Head of caudate nucleus (tissue), 42 donors: ENCODE measurements at regions not wholly inside any gene's neighbourhood (a gene's known extent, or its start where the extent isn't known, plus 50 kb on each side); places are given as distances from the start of the nearest gene placed in this dataset.

Source experiments
- DNase-seq, 42 donors: peaks; one replicate each; pipeline versions ENCODE4 v3.0.0 to v3.0.0-alpha.2; 2020 to 2021; ENCODE audit warnings: mixed read lengths in 7 of 42
- intact Hi-C: fragments of 100-400 bp; cut with DNase I; formaldehyde crosslinking; loops from one replicate; pipeline ENCODE4 v1.15.0; 2022

DNA sequence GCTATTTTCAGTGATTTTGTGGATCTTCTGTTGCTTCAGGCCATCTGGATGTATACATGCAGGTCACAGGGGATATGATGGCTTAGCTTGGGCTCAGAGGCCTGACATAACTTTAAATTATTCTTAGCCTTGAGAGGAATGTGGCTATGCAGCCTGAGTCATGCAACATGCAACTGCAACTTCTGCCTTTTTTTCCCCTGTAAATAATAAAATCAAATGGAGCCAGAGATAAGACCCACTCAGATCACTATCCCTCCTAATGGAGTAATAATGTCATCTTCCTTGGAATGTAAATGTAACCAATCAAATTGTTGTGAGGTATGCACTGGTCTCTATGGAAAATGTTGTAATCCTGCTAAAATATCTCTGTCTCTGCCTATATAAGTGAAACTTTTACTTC, 54.9 kb downstream of the MAGEB17 start:
- no peak for DNase-seq
- intact Hi-C loops = no loop called here

DNA sequence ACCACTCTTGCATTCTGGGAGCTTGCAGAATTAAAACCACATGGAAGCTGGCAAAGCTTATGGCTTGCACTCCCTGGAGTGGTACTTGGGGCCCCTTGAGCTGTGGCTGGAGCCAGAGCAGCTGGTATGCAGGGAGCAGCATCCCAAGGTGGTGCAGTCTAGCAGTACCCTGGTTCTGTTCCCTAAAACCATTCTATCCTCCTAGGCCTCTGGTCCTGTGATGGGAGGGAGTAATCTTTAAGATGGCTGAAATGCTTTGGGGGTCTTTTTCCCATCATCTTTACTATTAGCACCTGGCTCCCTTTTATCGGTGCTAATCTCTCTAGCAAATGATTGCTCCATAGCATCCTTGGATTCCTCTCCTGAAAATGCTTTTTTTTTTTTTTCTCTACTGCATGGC, 56.1 kb downstream of the MAGEB17 start:
- no peak for DNase-seq
- intact Hi-C loops = no loop called here

DNA sequence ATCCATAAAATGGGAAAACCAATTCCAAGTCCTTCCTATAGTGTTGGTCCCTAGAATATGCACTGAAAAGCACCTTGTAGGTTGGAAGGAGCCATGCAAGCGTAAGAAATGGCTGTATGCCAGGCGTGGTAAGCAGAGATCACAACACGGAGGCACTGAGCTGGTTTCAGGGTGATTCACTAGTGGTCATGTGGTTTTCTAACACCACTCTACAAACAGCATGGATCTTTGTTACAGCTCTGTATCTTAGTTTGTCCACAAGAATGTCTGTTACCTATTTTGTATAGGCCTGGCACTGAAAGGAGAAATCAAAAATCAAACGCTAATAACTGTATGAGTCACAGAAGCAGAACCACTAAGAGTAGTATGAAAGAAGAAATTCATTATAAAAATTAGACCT, 71.9 kb downstream of the MAGEB17 start:
- intact Hi-C loops = no loop called here
- no peak for DNase-seq

DNA sequence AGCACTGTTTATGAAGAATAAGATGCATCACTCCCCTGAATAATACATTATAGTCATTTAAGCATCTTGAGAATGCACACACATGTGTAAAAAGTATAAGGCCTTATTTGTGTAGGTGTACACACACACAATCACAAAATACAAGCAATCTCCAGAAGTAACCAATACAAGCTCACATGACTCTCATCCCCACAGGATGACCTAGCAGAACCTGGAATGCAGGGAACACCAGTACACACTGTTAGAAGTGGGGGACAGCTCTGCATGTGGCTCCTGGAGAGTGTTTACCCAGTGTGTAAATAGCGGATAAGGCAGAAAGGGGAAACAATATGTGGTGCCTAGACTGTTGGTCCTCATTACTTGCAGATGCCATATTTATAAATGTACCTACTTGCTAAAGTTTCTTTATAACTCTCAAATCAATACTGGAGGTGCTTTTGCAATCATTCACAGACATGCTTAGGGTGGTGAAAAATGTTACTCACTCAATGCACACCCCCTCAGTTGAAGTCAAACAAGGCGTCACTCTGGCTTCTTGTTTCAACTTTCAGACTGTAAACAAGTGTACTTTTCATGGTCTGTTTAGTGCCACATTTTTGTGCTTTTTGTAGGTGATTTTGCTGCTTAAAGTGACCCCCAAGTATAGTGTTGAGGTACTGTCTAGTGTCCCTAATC, 73.1 kb downstream of the MAGEB17 start:
- intact Hi-C loops = no loop called here
- no peak for DNase-seq

DNA sequence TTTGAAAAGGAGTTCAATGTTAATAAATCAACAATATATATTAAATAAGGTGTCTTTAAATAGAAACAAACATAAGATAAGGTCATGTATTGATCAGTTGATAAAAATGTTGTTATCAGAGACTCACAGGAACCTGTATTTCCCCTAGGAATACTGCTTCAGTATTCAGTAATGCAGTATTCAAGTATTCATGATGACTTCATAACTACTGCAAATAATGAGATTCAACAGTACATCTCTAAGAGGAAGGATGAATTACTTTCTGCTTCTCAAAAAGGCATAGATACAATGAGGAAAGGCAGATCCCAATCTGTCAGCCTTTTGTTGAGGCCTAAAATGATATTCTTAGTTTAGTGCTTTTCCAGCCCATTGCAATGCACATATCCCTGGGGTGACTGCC, 73.7 kb downstream of the MAGEB17 start:
- intact Hi-C loops = no loop called here
- DNase-seq = no peak

DNA sequence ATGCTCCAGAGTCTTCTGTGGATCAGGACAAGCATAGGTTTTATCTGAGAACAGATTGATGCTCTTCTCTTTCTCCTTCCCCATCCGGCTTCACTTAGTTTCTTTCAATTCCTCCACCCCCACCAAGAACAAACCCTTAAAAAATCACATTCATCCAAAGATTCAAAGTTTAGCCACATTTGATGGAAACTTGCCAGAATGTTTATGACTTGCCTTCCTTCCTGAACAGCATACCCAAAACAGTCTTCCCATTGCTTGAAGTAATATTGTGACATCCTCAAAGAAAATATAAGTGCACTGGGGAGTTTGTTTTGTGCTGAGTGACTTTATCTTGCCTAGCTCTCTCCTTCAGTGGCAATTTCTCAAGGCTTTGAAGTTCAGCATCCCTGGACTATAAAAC, 83.0 kb downstream of the MAGEB17 start:
- DNase-seq = no peak
- intact Hi-C loops = no loop called here

DNA sequence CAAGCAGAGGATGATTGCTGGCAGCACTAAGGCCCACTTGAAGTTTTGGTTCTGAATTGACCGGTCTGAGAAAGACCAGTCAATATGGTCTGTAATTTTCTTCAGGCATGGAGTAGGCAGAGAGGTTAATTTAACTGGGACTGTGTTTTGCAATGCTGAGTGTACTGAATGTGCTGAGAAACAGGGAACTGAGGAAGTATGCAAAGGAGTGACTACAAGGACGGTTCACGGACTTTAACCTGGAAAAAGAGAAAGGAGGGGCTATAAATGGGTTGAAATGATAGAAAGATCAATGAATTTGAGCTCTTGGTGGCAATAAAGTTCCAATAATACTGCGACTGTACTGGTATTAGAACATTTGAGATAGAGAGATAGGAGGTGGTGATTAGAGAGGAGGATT, 84.5 kb downstream of the MAGEB17 start:
- intact Hi-C loops = no loop called here
- no peak for DNase-seq

DNA sequence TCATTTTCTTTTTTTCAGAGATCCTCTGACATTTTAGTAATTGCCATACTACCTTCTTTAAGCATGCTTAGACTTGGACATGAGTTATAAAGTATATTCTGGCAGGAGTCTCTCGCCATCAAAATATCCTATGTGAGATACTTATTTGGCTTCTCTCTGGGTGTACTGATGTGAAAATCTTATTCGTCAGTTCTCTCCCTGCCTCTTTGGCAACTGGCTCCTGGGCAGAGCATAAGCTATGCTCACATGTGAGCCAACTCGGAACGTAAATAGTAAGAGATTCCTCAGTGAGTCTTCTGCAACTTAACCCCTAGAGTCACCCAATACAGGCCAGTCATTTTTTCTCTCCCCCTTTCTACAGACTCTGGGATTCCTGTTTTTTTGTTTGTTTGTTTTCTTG, 91.6 kb downstream of the MAGEB17 start:
- intact Hi-C loops = no loop called here
- DNase-seq = no peak

DNA sequence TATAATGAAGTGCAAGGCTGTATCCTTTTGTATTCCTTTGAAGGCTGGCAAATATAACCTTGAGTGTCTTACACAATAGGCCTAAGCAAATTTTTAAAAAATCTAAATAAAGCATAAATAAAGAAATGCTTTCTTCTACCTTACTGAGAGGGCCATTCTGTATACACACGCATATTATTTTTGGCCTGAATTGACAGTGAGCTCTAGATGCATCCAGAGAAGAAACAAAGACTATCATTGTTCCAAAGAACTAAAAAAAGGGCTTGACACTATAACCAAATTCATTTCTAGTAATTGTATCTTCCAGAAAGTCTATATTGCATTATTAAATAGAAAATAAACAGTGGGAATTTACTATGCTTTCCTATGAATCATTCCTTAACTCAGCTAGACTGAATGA, 100.2 kb downstream of the MAGEB17 start:
- intact Hi-C loops = no loop called here
- no peak for DNase-seq

DNA sequence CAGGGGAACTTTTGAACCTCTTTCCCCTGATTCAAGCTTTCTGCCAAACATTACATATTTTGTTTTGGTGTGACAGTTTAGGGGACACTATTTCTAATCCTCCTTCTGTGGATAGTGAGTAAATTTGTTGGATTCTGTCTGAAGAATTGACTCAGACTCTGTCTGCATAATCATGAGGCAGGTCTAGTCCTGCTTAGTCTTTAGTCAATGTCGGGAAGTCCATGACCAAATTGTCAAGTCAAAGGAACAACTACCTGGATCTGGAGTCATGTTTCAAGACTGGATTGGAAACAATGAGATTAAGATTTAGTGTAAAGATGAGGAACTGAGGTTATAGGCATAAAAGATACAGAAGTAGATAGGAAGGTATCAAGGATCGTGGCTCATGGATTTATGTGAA, 100.9 kb downstream of the MAGEB17 start:
- no peak for DNase-seq
- intact Hi-C loops = no loop called here

DNA sequence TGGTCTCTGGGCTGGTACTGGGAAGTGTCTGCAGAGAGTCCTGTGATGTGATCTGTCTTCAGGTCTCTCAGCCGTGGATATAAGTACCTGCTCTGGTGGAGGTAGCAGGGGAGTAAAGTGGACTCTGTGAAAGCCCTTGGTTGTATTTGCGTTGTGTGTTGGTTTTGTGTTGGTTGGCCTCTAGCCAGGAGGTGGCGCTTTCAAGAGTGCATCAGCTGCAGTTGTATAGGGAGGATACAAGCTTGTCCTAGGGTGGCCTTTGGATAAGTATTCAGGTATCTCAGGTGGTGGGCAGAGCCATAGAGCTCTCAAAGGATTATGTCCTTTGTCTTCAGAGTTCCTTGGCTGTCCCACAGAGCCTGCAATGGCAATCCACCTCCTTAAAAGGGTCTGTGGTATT, 111.6 kb downstream of the MAGEB17 start:
- intact Hi-C loops = no loop called here
- no peak for DNase-seq

DNA sequence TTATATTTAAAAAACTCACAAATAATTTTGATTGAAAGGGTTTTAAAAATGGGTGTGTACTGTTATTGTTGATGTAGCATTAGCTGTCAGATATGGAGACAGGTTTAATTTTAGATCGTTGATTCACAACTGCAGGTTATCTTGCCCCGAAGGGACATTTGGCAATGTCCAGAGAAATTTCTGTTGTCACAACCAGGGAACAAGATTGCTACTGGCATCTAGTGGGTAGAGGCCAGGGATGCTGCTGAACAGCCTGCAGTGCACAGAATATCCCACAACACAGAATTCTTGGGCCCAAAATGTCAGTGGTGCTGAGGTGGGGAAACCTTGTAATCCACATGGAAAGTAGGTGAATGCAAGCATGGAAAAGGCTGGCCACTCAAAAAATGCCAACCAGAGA, 114.9 kb downstream of the MAGEB17 start:
- intact Hi-C loops = no loop called here
- DNase-seq = no peak

DNA sequence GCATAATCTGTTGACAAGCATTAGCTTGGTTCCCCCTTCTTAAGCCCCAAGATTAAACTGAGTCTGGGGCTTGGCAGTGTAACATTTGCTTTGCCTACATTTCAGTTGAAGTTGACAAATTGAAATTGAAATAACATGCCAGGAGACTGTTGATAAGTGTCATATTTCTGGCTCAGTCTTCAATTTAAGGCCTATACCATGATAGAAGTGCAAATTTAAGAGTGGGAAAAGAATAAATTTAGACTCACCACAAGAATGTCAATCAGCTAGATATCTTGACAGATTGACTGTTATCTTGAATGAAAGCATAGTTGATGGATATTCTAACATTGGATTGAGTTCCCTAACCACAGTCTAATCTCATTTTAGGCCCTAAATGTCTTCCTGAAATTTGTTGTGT, 117.6 kb downstream of the MAGEB17 start:
- DNase-seq = no peak
- intact Hi-C loops = no loop called here

DNA sequence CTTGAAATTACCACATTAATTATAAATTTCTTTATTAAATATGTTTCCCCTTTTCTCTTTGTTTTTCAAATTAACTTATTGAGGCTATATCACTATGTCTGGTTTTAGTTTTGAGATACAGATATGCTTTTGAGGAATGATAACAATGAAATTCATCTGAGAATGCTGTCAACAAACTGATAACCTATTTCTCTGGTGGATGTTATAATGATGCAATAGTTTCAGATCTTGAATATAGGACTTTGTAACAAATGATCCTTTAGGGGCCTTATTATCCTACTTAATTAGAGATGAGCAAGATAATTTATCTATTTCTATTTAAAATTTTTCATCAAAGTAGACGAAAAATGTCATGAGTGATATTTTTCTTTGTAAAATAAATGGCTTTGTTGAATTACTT, 123.7 kb downstream of the MAGEB17 start:
- intact Hi-C loops = no loop called here
- no peak for DNase-seq

DNA sequence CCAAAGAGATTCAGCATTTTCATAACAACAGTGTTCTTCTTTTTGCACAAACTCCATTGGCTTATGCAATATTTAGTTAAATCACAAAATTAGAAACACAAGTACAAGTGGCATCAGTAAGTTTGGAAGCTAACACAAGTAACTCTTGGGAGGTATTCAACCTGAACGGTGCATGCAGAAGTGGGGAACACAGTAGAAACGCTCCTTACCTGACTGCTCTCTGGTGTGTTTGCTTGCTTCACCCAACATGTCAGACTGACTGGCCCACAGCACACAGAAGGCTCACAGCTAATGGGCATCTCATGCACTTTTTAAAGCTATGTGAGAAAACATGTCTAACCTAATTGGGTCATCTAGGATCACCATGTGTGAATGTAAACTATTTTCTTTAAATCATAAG, 133.6 kb downstream of the MAGEB17 start:
- intact Hi-C loops = no loop called here
- no peak for DNase-seq

DNA sequence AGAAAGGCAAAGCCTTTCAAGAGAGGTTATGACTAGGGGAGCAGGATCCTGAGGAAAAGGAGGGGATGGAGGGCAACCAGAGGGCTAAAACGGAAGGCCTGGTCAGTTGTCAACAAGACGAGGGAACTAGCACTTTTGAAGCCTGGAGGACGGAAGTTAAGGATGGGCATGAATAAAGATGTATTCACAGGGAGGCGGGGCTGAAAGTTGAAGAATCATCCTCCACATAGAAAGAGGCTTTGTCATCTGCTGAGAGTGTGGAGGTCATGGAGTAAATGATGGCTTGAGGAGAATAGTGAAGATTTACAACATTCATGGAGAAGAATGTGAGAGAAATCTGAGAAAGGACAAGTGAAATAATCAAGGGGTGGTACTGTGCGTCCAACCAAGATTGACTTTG, 137.5 kb downstream of the MAGEB17 start:
- intact Hi-C loops = no loop called here
- no peak for DNase-seq

DNA sequence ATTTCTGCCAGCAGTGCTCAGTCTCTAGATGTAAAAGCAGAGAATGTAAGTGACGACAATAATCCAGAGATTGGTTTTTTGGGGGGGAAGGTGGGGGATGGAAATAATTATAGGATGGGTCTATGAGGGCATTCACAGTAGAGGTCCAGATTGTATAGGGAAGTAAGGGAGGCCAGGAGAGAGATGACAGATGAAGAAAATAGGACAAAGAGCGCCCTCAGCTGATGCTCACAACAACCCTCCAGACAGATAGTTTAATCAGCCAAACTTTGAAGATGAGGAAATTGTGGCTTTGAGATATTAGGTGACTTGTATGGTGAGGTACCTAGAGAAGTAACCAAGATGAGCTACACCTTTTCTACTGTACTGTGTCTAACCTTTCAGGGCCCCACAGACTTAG, 137.9 kb downstream of the MAGEB17 start:
- intact Hi-C loops = no loop called here
- no peak for DNase-seq

DNA sequence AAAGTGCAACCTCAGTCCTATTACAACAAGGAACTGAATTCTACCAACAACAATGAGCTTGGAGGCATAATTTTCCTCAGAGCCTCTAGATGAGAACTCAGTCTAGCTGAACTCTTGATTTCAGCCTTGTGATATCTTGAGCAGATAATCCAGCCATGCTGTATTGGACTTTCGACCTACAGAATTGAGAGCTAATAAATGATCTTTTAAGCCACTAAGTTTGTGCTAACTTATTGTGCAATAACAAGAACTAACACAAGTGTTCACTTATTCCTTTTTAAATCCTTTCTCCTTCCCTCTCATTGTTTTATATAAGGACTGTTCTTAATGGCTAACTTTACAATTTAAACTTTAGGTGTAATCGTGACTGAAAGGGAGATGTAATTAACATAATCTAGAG, 140.7 kb downstream of the MAGEB17 start:
- intact Hi-C loops = no loop called here
- DNase-seq = no peak

DNA sequence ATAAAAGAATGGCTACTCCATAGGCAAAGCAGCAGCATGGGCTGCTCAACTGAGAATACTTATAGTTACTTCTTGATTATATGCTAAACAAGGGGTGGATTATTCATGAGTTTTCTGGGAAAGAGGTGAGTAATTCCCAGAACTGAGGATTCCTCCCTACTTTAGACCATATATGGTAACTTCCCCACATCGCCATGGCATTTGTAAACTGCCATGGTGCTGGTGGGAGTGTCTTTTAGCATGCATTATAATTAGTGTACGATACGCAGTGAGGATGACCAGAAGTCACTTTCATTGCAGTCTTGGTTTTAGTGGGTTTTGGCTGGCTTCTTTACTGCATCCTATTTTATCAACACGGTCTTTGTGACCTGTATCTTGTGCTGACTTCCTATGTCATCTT, 141.5 kb downstream of the MAGEB17 start:
- intact Hi-C loops = no loop called here
- DNase-seq = no peak

DNA sequence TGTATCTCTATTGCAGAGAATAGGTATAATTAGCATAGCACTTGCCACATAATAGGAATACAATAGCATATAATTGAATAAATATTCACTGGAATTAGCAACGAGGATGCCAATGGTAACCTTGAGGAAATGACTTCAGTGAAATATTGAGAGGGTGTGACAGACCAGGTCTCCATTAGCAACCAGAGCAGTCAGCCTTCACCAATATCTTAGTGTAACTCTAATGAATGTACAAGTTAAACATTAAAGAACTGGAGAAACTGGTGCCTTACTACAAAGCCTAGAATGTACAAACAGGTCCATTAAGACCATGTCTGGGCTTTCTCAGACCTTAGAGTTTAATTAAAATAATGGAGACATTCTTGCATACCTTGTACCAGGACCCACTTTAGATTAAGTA, 143.0 kb downstream of the MAGEB17 start:
- intact Hi-C loops = no loop called here
- DNase-seq = no peak

DNA sequence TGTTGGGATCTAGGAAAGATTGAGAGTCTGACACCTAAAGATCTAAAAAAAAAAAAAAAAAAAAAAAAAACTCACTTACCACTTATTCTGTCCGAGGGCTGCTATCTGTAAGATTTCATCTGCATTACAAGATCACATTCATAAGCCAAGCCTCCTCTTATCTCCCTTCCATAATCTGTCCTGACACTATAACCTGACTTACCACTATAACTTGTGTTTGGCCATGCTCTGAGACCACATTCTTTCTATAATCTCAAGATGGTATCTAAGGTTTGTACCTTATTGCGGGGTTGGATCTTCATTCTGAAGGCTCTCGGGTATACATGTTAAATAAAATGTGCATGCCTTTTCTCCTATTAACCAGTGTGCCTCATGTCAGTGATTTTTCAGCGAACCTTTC, 144.4 kb downstream of the MAGEB17 start:
- intact Hi-C loops = no loop called here
- no peak for DNase-seq
